Hepatocyte (in vitro differentiated cells): ENCODE measurements at regions not wholly inside any gene's neighbourhood (a gene's known extent, or its start where the extent isn't known, plus 50 kb on each side); places are given as distances from the start of the nearest gene placed in this dataset.

Source experiments
- DNase-seq: peaks from one replicate; pipeline ENCODE4 v3.0.0-alpha.2; 2016; ENCODE audit warnings: low spot score
- H2AFZ ChIP-seq: fragments of 200-600 bp; sonication (generic); 2 replicates; pipeline ENCODE4 v1.6.0; 2016; ENCODE audit warnings: antibody characterized with exemption, mild to moderate bottlenecking
- H3K27ac ChIP-seq: fragments of 200-600 bp; sonication (generic); 2 replicates; pipeline ENCODE4 v1.5.1; 2016; ENCODE audit warnings: mild to moderate bottlenecking
- H3K27me3 ChIP-seq: fragments of 200-600 bp; sonication (generic); 2 replicates; pipeline ENCODE4 v1.6.1; 2016
- H3K36me3 ChIP-seq: fragments of 200-600 bp; sonication (generic); replicated peaks from 2 replicates; pipeline ENCODE4 v1.5.1; 2016; ENCODE audit warnings: low read depth; ENCODE audit not compliant: insufficient read depth
- H3K4me1 ChIP-seq: fragments of 200-600 bp; sonication (generic); 2 replicates; pipeline ENCODE4 v1.5.1; 2016; ENCODE audit warnings: mild to moderate bottlenecking, moderate library complexity; ENCODE audit not compliant: insufficient read depth
- H3K4me2 ChIP-seq: fragments of 200-600 bp; sonication (generic); 2 replicates; pipeline ENCODE4 v1.6.0; 2016
- H3K4me3 ChIP-seq: fragments of 200-600 bp; sonication (generic); 2 replicates; pipeline ENCODE4 v1.5.1; 2016; ENCODE audit warnings: mild to moderate bottlenecking
- H3K79me2 ChIP-seq: fragments of 200-600 bp; sonication (generic); 2 replicates; pipeline ENCODE4 v1.6.0; 2017; ENCODE audit warnings: mild to moderate bottlenecking
- H3K9me2 ChIP-seq: fragments of 200-600 bp; sonication (generic); replicated peaks from 2 replicates; pipeline ENCODE4 v1.6.0; 2017; ENCODE audit warnings: mild to moderate bottlenecking; ENCODE audit not compliant: insufficient read depth
- H3K9me3 ChIP-seq: fragments of 200-600 bp; sonication (generic); 2 replicates; pipeline ENCODE4 v1.5.1; 2016; ENCODE audit warnings: low read depth, mild to moderate bottlenecking
- H4K20me1 ChIP-seq: fragments of 200-600 bp; sonication (generic); 2 replicates; pipeline ENCODE4 v1.6.0; 2016; ENCODE audit warnings: mild to moderate bottlenecking; ENCODE audit not compliant: insufficient read depth, poor library complexity, severe bottlenecking
- EZH2 ChIP-seq: fragments of 200-600 bp; sonication (generic); IDR thresholded peaks from 2 replicates; pipeline ENCODE4 v1.6.1; 2016; ENCODE audit warnings: antibody characterized with exemption, mild to moderate bottlenecking, borderline replicate concordance
- EZH2phosphoT487 ChIP-seq: fragments of 200-600 bp; sonication (generic); IDR thresholded peaks from one replicate; pipeline ENCODE4 v1.6.1; 2018; ENCODE audit warnings: antibody characterized with exemption, mild to moderate bottlenecking, low read depth, moderate library complexity; ENCODE audit not compliant: unreplicated experiment, severe bottlenecking
- WGBS: methylation state at CpG from one replicate; pipeline ENCODE4 v1.1.6; 2016; ENCODE audit warnings: low lambda C conversion rate; ENCODE audit errors: missing lambda C conversion rate; 5-methylcytosine and 5-hydroxymethylcytosine counted together
- TF ChIP-seq, protein P1 (sequence below): fragments of 200-600 bp; sonication (generic); IDR thresholded peaks from 2 replicates; pipeline ENCODE4 v1.5.1; 2016; ENCODE audit warnings: antibody characterized with exemption, mild to moderate bottlenecking; ENCODE audit not compliant: poor library complexity

- no peaks in the 10 kb centered on the region for H3K79me2 ChIP-seq
- TF ChIP-seq EZH2 (no peak), EZH2phosphoT487 (no peak)
- TF ChIP-seq, protein P1, sequence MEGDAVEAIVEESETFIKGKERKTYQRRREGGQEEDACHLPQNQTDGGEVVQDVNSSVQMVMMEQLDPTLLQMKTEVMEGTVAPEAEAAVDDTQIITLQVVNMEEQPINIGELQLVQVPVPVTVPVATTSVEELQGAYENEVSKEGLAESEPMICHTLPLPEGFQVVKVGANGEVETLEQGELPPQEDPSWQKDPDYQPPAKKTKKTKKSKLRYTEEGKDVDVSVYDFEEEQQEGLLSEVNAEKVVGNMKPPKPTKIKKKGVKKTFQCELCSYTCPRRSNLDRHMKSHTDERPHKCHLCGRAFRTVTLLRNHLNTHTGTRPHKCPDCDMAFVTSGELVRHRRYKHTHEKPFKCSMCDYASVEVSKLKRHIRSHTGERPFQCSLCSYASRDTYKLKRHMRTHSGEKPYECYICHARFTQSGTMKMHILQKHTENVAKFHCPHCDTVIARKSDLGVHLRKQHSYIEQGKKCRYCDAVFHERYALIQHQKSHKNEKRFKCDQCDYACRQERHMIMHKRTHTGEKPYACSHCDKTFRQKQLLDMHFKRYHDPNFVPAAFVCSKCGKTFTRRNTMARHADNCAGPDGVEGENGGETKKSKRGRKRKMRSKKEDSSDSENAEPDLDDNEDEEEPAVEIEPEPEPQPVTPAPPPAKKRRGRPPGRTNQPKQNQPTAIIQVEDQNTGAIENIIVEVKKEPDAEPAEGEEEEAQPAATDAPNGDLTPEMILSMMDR = no peak
Measured at GRCh38 chr10:84074521-84074920, 64.8 kb upstream of the GHITM start.

GRCh38 chr10:84075226-84076046, 63.9 kb upstream of the GHITM start:
- Histone ChIP-seq H2AFZ (no peak overlapping the region), H3K4me2 (no peak overlapping the region), H3K79me2 (no peaks in the 10 kb centered on the region), H3K9me3 (no peaks in the 10 kb centered on the region), H4K20me1 (no peaks in the 10 kb centered on the region), H3K4me3 (no peak overlapping the region), H3K27ac (peak overlapping the region; percentile 5), H3K9me2 (no peaks in the 10 kb centered on the region), H3K4me1 (no peaks in the 10 kb centered on the region), H3K36me3 (no peaks in the 10 kb centered on the region), H3K27me3 (no peaks in the 10 kb centered on the region)
- DNase-seq = no peak
- TF ChIP-seq EZH2phosphoT487 = no peak
- TF ChIP-seq, protein P1 = no peak
- TF ChIP-seq EZH2 = no peak
- WGBS = 88% methylated on average over 4 of the region's 4 CpGs

More at GRCh38 chr10:84074521-84074920, 64.8 kb upstream of the GHITM start:
- no peak for DNase-seq
- no peak overlapping the region for H3K27ac ChIP-seq
- H3K36me3 ChIP-seq = no peaks in the 10 kb centered on the region
- no peak overlapping the region for H3K4me2 ChIP-seq
- H3K4me1 ChIP-seq = no peaks in the 10 kb centered on the region
- H3K9me3 ChIP-seq = no peaks in the 10 kb centered on the region
- no peaks in the 10 kb centered on the region for H3K9me2 ChIP-seq
- H2AFZ ChIP-seq = no peak overlapping the region
- no peak overlapping the region for H3K4me3 ChIP-seq
- 71% methylated on average over 3 of the region's 3 CpGs for WGBS
- no peaks in the 10 kb centered on the region for H3K27me3 ChIP-seq
- H4K20me1 ChIP-seq = no peaks in the 10 kb centered on the region

DNA sequence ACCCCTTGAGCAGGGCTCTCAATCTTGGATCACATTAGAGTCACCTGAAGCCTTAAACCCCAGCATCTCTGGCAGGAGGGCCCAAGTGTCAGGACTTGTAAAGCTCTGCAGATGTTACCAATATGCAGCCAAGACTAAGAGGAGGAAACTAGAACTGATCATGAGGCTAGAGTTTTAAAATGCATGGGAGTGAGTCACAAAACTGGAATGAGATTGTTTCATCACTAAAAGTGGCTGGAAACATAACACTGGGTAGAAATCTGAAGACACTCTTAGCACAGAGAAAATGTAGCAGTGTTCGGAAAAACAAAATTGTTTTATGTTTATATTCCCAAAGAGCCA, 63.3 kb upstream of the GHITM start:
- Histone ChIP-seq H3K4me1 (no peaks in the 10 kb centered on the region), H3K4me3 (no peak overlapping the region), H4K20me1 (no peaks in the 10 kb centered on the region), H2AFZ (no peak overlapping the region), H3K27ac (peak overlapping the region; percentile 50), H3K27me3 (no peaks in the 10 kb centered on the region), H3K9me3 (no peaks in the 10 kb centered on the region), H3K79me2 (no peaks in the 10 kb centered on the region), H3K36me3 (no peaks in the 10 kb centered on the region), H3K9me2 (no peaks in the 10 kb centered on the region), H3K4me2 (peak overlapping the region; percentile 31)
- TF ChIP-seq EZH2phosphoT487 = no peak
- TF ChIP-seq, protein P1 = no peak
- no peak for TF ChIP-seq EZH2
- DNase-seq = peak; percentile 35
- 81% methylated on average over 1 of the region's 1 CpG for WGBS
